ENCODE measurements at regions not wholly inside any gene's neighbourhood (a gene's known extent, or its start where the extent isn't known, plus 50 kb on each side); places are given as distances from the start of the nearest gene placed in this dataset.

GRCh38 chr11:114989536-114989935, 311.2 kb downstream of the NXPE2 start:
- TF ChIP-seq POLR2AphosphoS5 (IDR thresholded peaks at IDR 0.05; ENCODE audit: insufficient read depth in 1 of 2, low read depth in 1 of 2) = no peak
- no peak for TF ChIP-seq CTCF (IDR thresholded peaks at IDR 0.05)
- TF ChIP-seq POLR2A (IDR thresholded peaks at IDR 0.05) = no peak
